Panc1 (cell line): ENCODE measurements at regions not wholly inside any gene's neighbourhood (a gene's known extent, or its start where the extent isn't known, plus 50 kb on each side); places are given as distances from the start of the nearest gene placed in this dataset.

Experiments
- ATAC-seq: fragments of 200-7000 bp; cut with Tn5 transposase; 2 replicates; pipeline ENCODE4 v1.9.1; 2020; ENCODE audit warnings: mild to moderate bottlenecking, moderate library complexity
- BruUV-seq: library from RNA; stranded (reverse); fragments of 400-500 nt; replicated peaks from 2 replicates; lab custom pipeline; 2021; lab: Mats Ljungman, UMichigan
- CTCF ChIA-PET: fragments of 300-600 bp; sonication (Branson Sonifier 250); formaldehyde crosslinking; loops from one replicate; lab custom pipeline; 2022; ENCODE audit warnings: antibody characterized with exemption; lab: Charles Lee
- POLR2A ChIA-PET: fragments of 300-600 bp; sonication (Branson Sonifier 250); formaldehyde crosslinking; loops from one replicate; lab custom pipeline; 2022; ENCODE audit warnings: antibody characterized with exemption; lab: Charles Lee
- DNase-seq: peaks from one replicate; pipeline ENCODE4 v3.0.0-alpha.2; 2010; ENCODE audit warnings: low read depth, low spot score
- H3K27ac ChIP-seq: 2 replicates; pipeline ENCODE4 v1.5.1; 2011; ENCODE audit warnings: mild to moderate bottlenecking, low read length, inconsistent platforms
- H3K27me3 ChIP-seq: fragments of 200-500 bp; sonication (Bioruptor generic); 2 replicates; pipeline ENCODE4 v1.6.0; 2014; ENCODE audit warnings: low read length, inconsistent platforms; ENCODE audit not compliant: control insufficient read depth, insufficient read depth
- H3K36me3 ChIP-seq: fragments of 200-500 bp; sonication (Bioruptor generic); 2 replicates; pipeline ENCODE4 v1.5.1; 2014; ENCODE audit warnings: inconsistent platforms, mild to moderate bottlenecking, low read length, moderate library complexity; ENCODE audit not compliant: control insufficient read depth, insufficient read depth
- H3K4me1 ChIP-seq: 2 replicates; pipeline ENCODE4 v1.5.1; 2011; ENCODE audit warnings: inconsistent platforms, mild to moderate bottlenecking, low read length, moderate library complexity; ENCODE audit not compliant: control insufficient read depth, insufficient read depth
- H3K4me3 ChIP-seq, 2 experiments: 2 replicates each; pipeline ENCODE4 v1.5.1; 2011 to 2012; ENCODE audit warnings: low read depth in 2 of 2, low read length in 2 of 2, mild to moderate bottlenecking in 2 of 2, inconsistent platforms in 1 of 2, moderate library complexity in 1 of 2
- H3K9me3 ChIP-seq: fragments of 200-500 bp; sonication (Bioruptor generic); 2 replicates; pipeline ENCODE4 v1.5.1; 2014; ENCODE audit warnings: low read depth, mild to moderate bottlenecking, inconsistent platforms, low read length, moderate library complexity; ENCODE audit not compliant: control insufficient read depth, insufficient read depth
- CTCF ChIP-seq: fragments of 450-650 bp; IDR thresholded peaks from 2 replicates; pipeline ENCODE4 v1.5.1; 2017; ENCODE audit warnings: mild to moderate bottlenecking
- POLR2AphosphoS5 ChIP-seq: IDR thresholded peaks from 2 replicates; pipeline ENCODE4 v1.6.1; 2012; ENCODE audit warnings: mild to moderate bottlenecking, low read depth, low read length, moderate library complexity
- SIN3A ChIP-seq: IDR thresholded peaks from 2 replicates; pipeline ENCODE4 v1.6.1; 2012; ENCODE audit warnings: low read depth, mild to moderate bottlenecking, low read length, moderate library complexity, borderline replicate concordance; ENCODE audit not compliant: insufficient read depth
- TCF7L2 ChIP-seq: IDR thresholded peaks from 2 replicates; pipeline ENCODE4 v1.6.1; 2011; ENCODE audit warnings: mild to moderate bottlenecking, low read depth, low read length, inconsistent platforms
- in situ Hi-C: cut with HindIII; loops from 2 replicates; pipeline ENCODE4 v1.10.0; 2016; ENCODE audit warnings: low sequenced_read_pairs, low pct_unique_long_range_greater_than_20kb
- intact Hi-C: fragments of 100-400 bp; cut with micrococcal nuclease; formaldehyde crosslinking; loops from one replicate; pipeline ENCODE4 v1.10.0; 2022; ENCODE audit not compliant: unreplicated experiment
- TF ChIP-seq, protein P1 (sequence below), 2 experiments: IDR thresholded peaks; 2 replicates each; pipeline ENCODE4 v1.6.1; 2011 to 2012; ENCODE audit warnings: low read depth in 2 of 2, control low read depth in 1 of 2, low read length in 1 of 2, mild to moderate bottlenecking in 1 of 2, moderate library complexity in 1 of 2; ENCODE audit not compliant: insufficient read depth in 1 of 2

DNA sequence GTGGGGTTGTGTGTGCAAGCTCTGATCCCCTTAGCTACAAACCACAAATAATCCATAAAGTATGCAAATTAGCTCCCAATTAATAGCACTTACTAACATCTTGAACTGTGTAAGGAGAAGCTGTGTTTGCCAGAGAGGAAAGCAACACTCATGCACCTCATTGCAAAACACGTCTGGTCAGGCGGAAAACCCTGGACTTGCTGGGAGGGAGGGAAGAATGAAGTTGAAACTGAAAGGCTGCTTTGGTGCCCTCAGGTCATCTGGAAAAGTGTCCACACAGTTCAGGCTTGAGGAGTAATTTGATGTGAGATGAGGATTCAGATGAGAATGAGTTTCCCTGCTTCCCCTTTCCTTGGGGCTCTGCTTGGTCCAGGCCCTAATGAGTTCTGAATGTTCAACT lies 185.5 kb upstream of the ANKRD28 start:
- POLR2A ChIA-PET, result no interaction called here
- ATAC-seq (peak; percentile 76), DNase-seq (no peak)
- intact Hi-C loops, result no loop called here
- Histone ChIP-seq H3K36me3 (no peaks in the 10 kb centered on the region), H3K4me3 (peak overlapping the region in 1 of 2 experiments; percentile 28; a peak in 2 of 4 replicates), H3K27me3 (no peaks in the 10 kb centered on the region), H3K9me3 (no peaks in the 10 kb centered on the region), H3K27ac (no peak overlapping the region; the same call in 1 of the 2 replicates), H3K4me1 (peaks cover 10% of the 10 kb centered on the region)
- CTCF ChIA-PET, result no interaction called here
- in situ Hi-C loops, result no loop called here
- TF ChIP-seq, protein P1, sequence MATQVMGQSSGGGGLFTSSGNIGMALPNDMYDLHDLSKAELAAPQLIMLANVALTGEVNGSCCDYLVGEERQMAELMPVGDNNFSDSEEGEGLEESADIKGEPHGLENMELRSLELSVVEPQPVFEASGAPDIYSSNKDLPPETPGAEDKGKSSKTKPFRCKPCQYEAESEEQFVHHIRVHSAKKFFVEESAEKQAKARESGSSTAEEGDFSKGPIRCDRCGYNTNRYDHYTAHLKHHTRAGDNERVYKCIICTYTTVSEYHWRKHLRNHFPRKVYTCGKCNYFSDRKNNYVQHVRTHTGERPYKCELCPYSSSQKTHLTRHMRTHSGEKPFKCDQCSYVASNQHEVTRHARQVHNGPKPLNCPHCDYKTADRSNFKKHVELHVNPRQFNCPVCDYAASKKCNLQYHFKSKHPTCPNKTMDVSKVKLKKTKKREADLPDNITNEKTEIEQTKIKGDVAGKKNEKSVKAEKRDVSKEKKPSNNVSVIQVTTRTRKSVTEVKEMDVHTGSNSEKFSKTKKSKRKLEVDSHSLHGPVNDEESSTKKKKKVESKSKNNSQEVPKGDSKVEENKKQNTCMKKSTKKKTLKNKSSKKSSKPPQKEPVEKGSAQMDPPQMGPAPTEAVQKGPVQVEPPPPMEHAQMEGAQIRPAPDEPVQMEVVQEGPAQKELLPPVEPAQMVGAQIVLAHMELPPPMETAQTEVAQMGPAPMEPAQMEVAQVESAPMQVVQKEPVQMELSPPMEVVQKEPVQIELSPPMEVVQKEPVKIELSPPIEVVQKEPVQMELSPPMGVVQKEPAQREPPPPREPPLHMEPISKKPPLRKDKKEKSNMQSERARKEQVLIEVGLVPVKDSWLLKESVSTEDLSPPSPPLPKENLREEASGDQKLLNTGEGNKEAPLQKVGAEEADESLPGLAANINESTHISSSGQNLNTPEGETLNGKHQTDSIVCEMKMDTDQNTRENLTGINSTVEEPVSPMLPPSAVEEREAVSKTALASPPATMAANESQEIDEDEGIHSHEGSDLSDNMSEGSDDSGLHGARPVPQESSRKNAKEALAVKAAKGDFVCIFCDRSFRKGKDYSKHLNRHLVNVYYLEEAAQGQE (IDR thresholded peaks at IDR 0.05; ENCODE audit: insufficient read depth in 1 of 2, low read depth in 2 of 2, low read length in 1 of 2), result no peak
- TF ChIP-seq TCF7L2 (no peak), SIN3A (no peak), POLR2AphosphoS5 (no peak), CTCF (no peak)
- BruUV-seq, result no TSS peak

GRCh38 chr3:15983693-15984092 lies 185.9 kb upstream of the ANKRD28 start:
- in situ Hi-C loops (no loop called here), intact Hi-C loops (no loop called here)
- no TSS peak for BruUV-seq

More at GRCh38 chr3:15983693-15984092, 185.9 kb upstream of the ANKRD28 start:
- TF ChIP-seq SIN3A, result no peak
- no peak for TF ChIP-seq POLR2AphosphoS5
- TF ChIP-seq, protein P1 (IDR thresholded peaks at IDR 0.05; ENCODE audit: insufficient read depth in 1 of 2, low read depth in 2 of 2, low read length in 1 of 2), result no peak
- CTCF ChIA-PET, result no interaction called here
- Histone ChIP-seq H3K27me3 (no peaks in the 10 kb centered on the region), H3K4me1 (peaks cover 10% of the 10 kb centered on the region), H3K36me3 (no peaks in the 10 kb centered on the region), H3K9me3 (no peaks in the 10 kb centered on the region), H3K27ac (no peak overlapping the region), H3K4me3 (no peak overlapping the region)
- ATAC-seq (no peak), DNase-seq (no peak)
- POLR2A ChIA-PET, result no interaction called here
